ENCODE measurements at regions not wholly inside any gene's neighbourhood (a gene's known extent, or its start where the extent isn't known, plus 50 kb on each side); places are given as distances from the start of the nearest gene placed in this dataset.

DNA sequence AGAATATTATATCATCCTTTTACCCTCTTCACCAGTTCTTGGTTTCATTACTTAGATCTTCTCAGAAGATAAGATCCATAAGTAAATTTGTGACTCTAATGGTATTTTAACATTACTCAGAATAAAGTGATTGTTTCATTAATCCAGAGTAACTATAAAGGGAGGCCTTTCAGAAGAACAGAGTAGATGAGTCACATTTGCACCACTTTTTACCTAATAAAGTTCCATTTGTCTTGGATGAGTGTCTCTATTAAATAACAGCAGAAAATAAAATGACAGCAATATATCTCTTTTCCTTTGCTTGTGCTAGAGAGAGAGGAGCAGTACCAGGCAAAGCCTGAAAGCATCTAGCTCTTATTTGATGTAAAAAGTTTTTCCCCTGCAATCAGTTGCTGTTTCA, 926.5 kb upstream of the CNTNAP5 start:
- CTCF ChIA-PET (ENCODE audit: partially characterized antibody), result interaction anchor here (0.7 kb wide), 1 partner anchor 148 kb away, joined by 4 read pairs; no protein-coding TSS in a partner anchor
- FAIRE-seq (no peak), DNase-seq (ENCODE audit: low read depth in 1 of 2, low spot score in 2 of 2) (no peak)
- Histone ChIP-seq H3K79me1 (ENCODE audit: low read depth, low read length) (no peaks in the 10 kb centered on the region), H4K91ac (replicated peaks; ENCODE audit: insufficient read length, low read length) (no peak overlapping the region), H3K4me2 (ENCODE audit: insufficient read depth in 1 of 2, low read depth in 2 of 2, low read length in 2 of 2) (no peak overlapping the region), H3K9ac (replicated peaks in 1 of 4; ENCODE audit: extremely low read depth in 1 of 4, low read depth in 3 of 4, low read length in 3 of 4) (no peak overlapping the region), H3K4me3 (ENCODE audit: extremely low read depth in 1 of 4, insufficient read depth in 2 of 4, low read depth in 3 of 4, low read length in 4 of 4) (no peak overlapping the region), H3K4me1 (replicated peaks in 1 of 4; ENCODE audit: control insufficient read depth in 3 of 4, insufficient read depth in 4 of 4, low read length in 3 of 4) (no peaks in the 10 kb centered on the region), H2AFZ (ENCODE audit: low read length) (0 out of 2 replicates have a peak overlapping the region, but pooled peaks have one; percentile 47), H2BK120ac (replicated peaks; ENCODE audit: low read depth, low read length) (no peak overlapping the region), H2BK12ac (ENCODE audit: low read depth, low read length) (no peak overlapping the region), H3K27ac (ENCODE audit: low read depth, low read length) (no peak overlapping the region), H3K23me2 (ENCODE audit: low read depth, low read length) (no peaks in the 10 kb centered on the region), H3K27me3 (replicated peaks in 1 of 4; ENCODE audit: control insufficient read depth in 3 of 4, extremely low read depth in 1 of 4, insufficient read depth in 3 of 4, low read length in 3 of 4) (no peaks in the 10 kb centered on the region), H2BK15ac (ENCODE audit: low read length) (no peak overlapping the region), H3K9me3 (ENCODE audit: insufficient read depth in 2 of 2, low read depth in 1 of 2, low read length in 1 of 2) (no peaks in the 10 kb centered on the region), H3K79me2 (ENCODE audit: control insufficient read depth in 1 of 2, insufficient read depth in 2 of 2, low read length in 2 of 2) (no peaks in the 10 kb centered on the region), H3K36me3 (ENCODE audit: control insufficient read depth in 2 of 4, insufficient read depth in 4 of 4, low read length in 3 of 4) (no peaks in the 10 kb centered on the region), H4K5ac (ENCODE audit: insufficient read length, low read depth, low read length) (no peak overlapping the region), H2BK20ac (ENCODE audit: low read length) (no peak overlapping the region), H3K18ac (ENCODE audit: extremely low read depth, low read length) (no peak overlapping the region), H4K20me1 (replicated peaks in 1 of 2; ENCODE audit: control insufficient read depth in 1 of 2, insufficient read depth in 2 of 2, low read length in 2 of 2) (no peaks in the 10 kb centered on the region), H3K56ac (replicated peaks; ENCODE audit: insufficient read length, low read depth, low read length) (no peak overlapping the region), H4K8ac (ENCODE audit: extremely low read depth, insufficient read depth, low read length) (no peak overlapping the region), H2BK5ac (ENCODE audit: low read depth, low read length) (no peak overlapping the region), H3K14ac (ENCODE audit: insufficient read length) (no peak overlapping the region), H2AK5ac (ENCODE audit: low read depth, low read length) (no peak overlapping the region), H3K23ac (ENCODE audit: insufficient read length) (no peak overlapping the region), H3K4ac (replicated peaks; ENCODE audit: insufficient read length, low read depth, low read length) (no peak overlapping the region)
- POLR2A ChIA-PET (ENCODE audit: partially characterized antibody), result no interaction called here
- no peak for TF ChIP-seq FOSL1 (IDR thresholded peaks at IDR 0.05; ENCODE audit: insufficient read depth, low read depth, low read length)
- TF ChIP-seq SUZ12 (IDR thresholded peaks at IDR 0.05; ENCODE audit: low read length), result no peak
- TF ChIP-seq BRCA1 (IDR thresholded peaks at IDR 0.05; ENCODE audit: low read depth, low read length), result no peak
- no peak for TF ChIP-seq EGR1 (IDR thresholded peaks at IDR 0.05; ENCODE audit: borderline replicate concordance, low read depth, low read length)
